SK-N-MC (cell line): ENCODE measurements at regions not wholly inside any gene's neighbourhood (a gene's known extent, or its start where the extent isn't known, plus 50 kb on each side); places are given as distances from the start of the nearest gene placed in this dataset.

Source experiments
- EZH2 ChIP-seq: fragments of 200-600 bp; sonication (generic); IDR thresholded peaks from one replicate; pipeline ENCODE4 v1.6.1; 2017; ENCODE audit warnings: antibody characterized with exemption
- POLR2AphosphoS5 ChIP-seq: IDR thresholded peaks from 2 replicates; pipeline ENCODE4 v1.6.1; 2012; ENCODE audit warnings: mild to moderate bottlenecking, low read depth, low read length, borderline replicate concordance

- TF ChIP-seq POLR2AphosphoS5 (no peak), EZH2 (no peak)
Measured at GRCh38 chr3:76034649-76035048, 249.3 kb upstream of the ZNF717 start.
